Lower lobe of right lung (tissue), 2 donors: ENCODE measurements at regions not wholly inside any gene's neighbourhood (a gene's known extent, or its start where the extent isn't known, plus 50 kb on each side); places are given as distances from the start of the nearest gene placed in this dataset.
"Not testable (repeated sequence)": the region's sequence is repeated elsewhere in the genome, so short reads cannot be mapped to it uniquely, and the experiment has no call there.

Experiments used
- ATAC-seq, 2 donors: fragments of 200-7000 bp; cut with Tn5 transposase; one replicate each; pipeline ENCODE4 v1.9.1; 2020 to 2022; ENCODE audit warnings: mild to moderate bottlenecking in 2 of 2, moderate library complexity in 2 of 2
- DNase-seq: peaks from one replicate; pipeline ENCODE4 v3.0.0-alpha.2; 2020
- H3K27ac ChIP-seq: fragments of 200-600 bp; one replicate; pipeline ENCODE4 v1.8.0; 2022
- H3K27me3 ChIP-seq: fragments of 200-600 bp; one replicate; pipeline ENCODE4 v1.8.0; 2022; ENCODE audit warnings: low read depth
- H3K36me3 ChIP-seq: fragments of 200-600 bp; one replicate; pipeline ENCODE4 v1.8.0; 2022; ENCODE audit warnings: mild to moderate bottlenecking
- H3K4me1 ChIP-seq: fragments of 200-600 bp; one replicate; pipeline ENCODE4 v1.8.0; 2022
- H3K4me3 ChIP-seq: fragments of 200-600 bp; one replicate; pipeline ENCODE4 v1.8.0; 2022; ENCODE audit warnings: mild to moderate bottlenecking
- H3K9me3 ChIP-seq: fragments of 200-600 bp; one replicate; pipeline ENCODE4 v1.8.0; 2022
- CTCF ChIP-seq: fragments of 200-600 bp; IDR thresholded peaks from one replicate; pipeline ENCODE4 v1.8.0; 2022; ENCODE audit warnings: antibody characterized with exemption, mild to moderate bottlenecking
- intact Hi-C: fragments of 100-400 bp; cut with DNase I; formaldehyde crosslinking; loops from one replicate; pipeline ENCODE4 v1.11.0; 2022
- donor health status: DM: no; HTN: yes; CAD: no; lungs with severe emphysema.

DNA sequence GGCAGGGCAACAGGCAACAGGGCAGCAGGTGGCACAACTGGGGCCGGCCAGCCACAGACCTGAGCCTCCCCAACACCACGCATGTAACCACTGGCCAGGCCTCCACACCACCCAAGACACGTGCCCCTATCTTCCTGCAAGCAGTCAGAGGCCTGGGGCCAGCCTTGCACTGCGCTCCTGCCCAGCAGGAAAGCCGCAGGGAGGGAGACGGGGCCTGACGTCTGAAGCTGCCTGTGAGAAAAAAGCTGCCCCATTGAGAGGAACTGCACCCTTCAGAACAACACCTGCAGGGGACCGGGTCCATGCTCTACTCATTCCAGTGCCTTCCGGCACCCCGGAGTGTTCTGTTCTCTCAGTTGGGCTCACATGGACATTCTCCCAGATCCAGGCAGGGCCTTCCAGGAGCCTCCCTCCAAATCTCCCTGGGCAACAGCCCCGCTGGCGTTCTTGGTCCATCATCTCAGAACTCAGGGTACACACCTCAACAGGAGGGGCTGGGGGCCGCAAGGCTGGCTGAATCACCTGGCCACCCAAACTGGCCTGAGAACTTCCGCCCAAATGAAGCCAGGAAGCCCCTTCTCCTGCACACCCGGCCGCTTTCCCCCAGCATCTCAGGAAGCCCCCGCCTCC, 5403.6 kb upstream of the TPTE start:
- DNase-seq, intact Hi-C loops, H3K9me3 ChIP-seq, H3K4me1 ChIP-seq, H3K27me3 ChIP-seq, H3K27ac ChIP-seq, H3K4me3 ChIP-seq, ATAC-seq, H3K36me3 ChIP-seq: not testable (repeated sequence)

DNA sequence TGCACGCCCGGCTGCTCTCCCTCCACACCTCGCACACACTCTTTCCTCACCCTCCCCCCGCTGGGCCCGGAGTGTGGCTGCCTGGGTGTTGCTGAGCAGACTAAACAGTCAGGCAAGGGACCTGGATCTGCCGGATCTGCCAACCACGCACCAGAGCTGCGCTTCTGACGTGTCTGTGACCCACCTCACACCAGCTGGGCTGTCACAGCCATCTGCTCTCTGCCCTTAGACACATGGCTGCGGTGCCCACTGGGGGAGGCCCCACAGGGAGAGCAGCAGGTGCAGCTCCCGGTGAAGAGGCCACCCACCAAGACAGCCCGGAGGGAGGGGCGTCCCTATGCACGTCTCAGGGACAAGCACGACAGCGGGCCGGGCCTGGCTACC, 5403.1 kb upstream of the TPTE start:
- H3K9me3 ChIP-seq, ATAC-seq, H3K27ac ChIP-seq, H3K36me3 ChIP-seq, DNase-seq, H3K27me3 ChIP-seq, intact Hi-C loops, H3K4me1 ChIP-seq, H3K4me3 ChIP-seq: not testable (repeated sequence)

DNA sequence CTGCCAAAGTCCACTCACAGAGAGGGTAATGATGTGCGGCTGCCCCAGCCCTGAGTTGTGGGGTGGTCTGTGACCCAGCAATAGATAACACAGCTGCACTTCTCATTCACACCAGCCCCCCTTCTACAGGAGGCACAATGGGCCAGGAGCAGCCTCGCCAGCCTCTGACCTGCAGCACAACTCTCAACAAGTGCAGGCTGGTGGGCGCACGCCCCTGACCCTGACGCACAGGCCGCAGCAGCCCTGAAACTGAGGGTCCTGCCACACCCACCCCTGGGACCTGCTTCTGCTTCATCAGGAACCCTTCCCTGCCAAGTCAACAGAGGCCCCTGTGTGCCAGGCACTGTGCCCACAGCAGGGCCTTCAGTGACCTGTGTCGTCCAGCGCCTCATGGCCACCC, 5402.2 kb upstream of the TPTE start:
- H3K27me3 ChIP-seq, ATAC-seq, H3K4me3 ChIP-seq, H3K4me1 ChIP-seq, H3K27ac ChIP-seq, DNase-seq, H3K36me3 ChIP-seq, intact Hi-C loops, H3K9me3 ChIP-seq: not testable (repeated sequence)

- H3K36me3 ChIP-seq, H3K27me3 ChIP-seq, intact Hi-C loops, H3K4me3 ChIP-seq, H3K4me1 ChIP-seq, H3K9me3 ChIP-seq, DNase-seq: not testable (repeated sequence)
- peak overlapping the region; percentile 58 for H3K27ac ChIP-seq
- peak; percentile 1 to 14 for ATAC-seq
Measured at GRCh38 chr21:5121399-5121798, 5400.0 kb upstream of the TPTE start.

DNA sequence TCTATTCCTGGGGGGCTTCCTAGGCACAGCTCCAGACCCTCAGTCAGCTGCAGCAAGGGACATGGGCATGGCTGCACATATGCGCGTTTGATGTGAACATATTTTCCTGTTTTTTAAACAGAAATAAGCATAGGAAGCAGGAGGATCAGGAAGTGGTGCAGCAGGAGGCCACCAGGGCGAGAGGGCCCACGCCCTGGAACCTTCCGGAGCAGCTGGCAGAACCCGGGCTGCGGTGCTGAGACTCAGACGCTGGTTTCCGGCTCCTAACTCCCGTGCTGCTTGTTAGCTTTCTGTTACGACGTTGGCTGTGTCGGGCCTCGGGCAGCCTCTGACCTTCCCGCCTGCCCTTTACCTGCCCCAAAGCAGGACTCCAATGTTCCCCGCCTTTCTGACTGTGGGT, 5399.5 kb upstream of the TPTE start:
- DNase-seq, intact Hi-C loops, H3K9me3 ChIP-seq, H3K4me1 ChIP-seq, H3K27me3 ChIP-seq, H3K4me3 ChIP-seq, H3K36me3 ChIP-seq, H3K27ac ChIP-seq: not testable (repeated sequence)
- peak in 1 of 2 donors; percentile 32 for ATAC-seq

GRCh38 chr21:5123655-5124054, 5397.7 kb upstream of the TPTE start:
- H3K4me1 ChIP-seq, H3K9me3 ChIP-seq, H3K27ac ChIP-seq, H3K27me3 ChIP-seq, intact Hi-C loops, H3K4me3 ChIP-seq, H3K36me3 ChIP-seq: not testable (repeated sequence)
- peak; percentile 37 for TF ChIP-seq CTCF
- ATAC-seq = peak; percentile 75 to 83
- peak; percentile 88 for DNase-seq

DNA sequence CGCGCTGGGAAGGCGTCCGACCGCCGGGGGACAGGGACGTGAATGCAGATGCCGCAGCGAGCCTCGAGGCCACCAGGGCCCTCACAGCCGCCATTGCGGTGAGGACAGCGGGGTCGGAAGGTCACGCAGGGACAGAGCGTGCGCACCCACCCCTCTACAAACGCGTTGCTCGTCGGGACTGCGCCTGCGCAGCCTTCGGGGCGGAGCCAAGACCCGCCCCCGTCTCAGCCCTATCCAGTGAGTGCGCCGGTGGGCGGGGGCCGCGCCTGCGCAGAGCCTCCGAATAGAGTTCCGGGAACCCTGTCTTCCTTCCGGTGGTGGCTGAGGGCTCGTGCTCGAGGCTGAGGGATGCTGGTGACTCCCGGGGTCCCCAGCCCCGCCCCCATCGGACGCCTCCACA, 5393.1 kb upstream of the TPTE start:
- H3K9me3 ChIP-seq, intact Hi-C loops, H3K36me3 ChIP-seq, H3K27me3 ChIP-seq, H3K4me1 ChIP-seq: not testable (repeated sequence)
- Histone ChIP-seq H3K27ac (peak overlapping the region; percentile 62), H3K4me3 (peak overlapping the region; percentile 48)
- DNase-seq (peak; percentile 96), ATAC-seq (peak; percentile 90 to 96)

- H3K4me3 ChIP-seq, DNase-seq, H3K27me3 ChIP-seq, H3K36me3 ChIP-seq, H3K27ac ChIP-seq, ATAC-seq, H3K9me3 ChIP-seq, H3K4me1 ChIP-seq, intact Hi-C loops: not testable (repeated sequence)
Measured at GRCh38 chr21:5133824-5134223, 5387.6 kb upstream of the TPTE start.

DNA sequence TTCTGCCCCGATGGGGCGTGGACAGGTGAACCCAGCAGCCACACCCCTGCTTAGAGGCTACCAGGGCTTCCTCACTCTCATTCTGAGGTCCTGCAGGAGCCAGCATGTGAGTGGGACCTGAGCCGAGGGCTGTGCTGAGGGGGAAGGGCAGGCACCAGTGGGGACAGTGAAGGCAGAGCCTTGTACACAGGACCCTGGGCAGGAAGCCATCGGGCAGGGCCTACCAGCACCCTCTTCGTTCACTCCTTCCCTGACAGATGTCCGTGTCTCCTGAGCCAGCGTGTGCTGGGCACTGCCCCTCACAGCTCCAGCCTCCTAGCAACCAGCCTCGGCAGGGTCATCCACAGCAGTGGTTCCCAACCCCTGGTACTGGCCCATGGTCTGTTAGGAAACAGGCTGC, 5385.0 kb upstream of the TPTE start:
- H3K27me3 ChIP-seq, H3K36me3 ChIP-seq, intact Hi-C loops, DNase-seq, H3K4me3 ChIP-seq, H3K27ac ChIP-seq, ATAC-seq, H3K9me3 ChIP-seq, H3K4me1 ChIP-seq: not testable (repeated sequence)

GRCh38 chr21:5137006-5137405, 5384.4 kb upstream of the TPTE start:
- H3K27ac ChIP-seq, intact Hi-C loops, H3K9me3 ChIP-seq, H3K27me3 ChIP-seq, DNase-seq, H3K4me1 ChIP-seq, H3K36me3 ChIP-seq, ATAC-seq, H3K4me3 ChIP-seq: not testable (repeated sequence)

- H3K9me3 ChIP-seq, H3K4me3 ChIP-seq, H3K27me3 ChIP-seq, H3K4me1 ChIP-seq, H3K27ac ChIP-seq, ATAC-seq, DNase-seq, H3K36me3 ChIP-seq, intact Hi-C loops: not testable (repeated sequence)
Measured at GRCh38 chr21:5138687-5139086, 5382.7 kb upstream of the TPTE start.

- H3K27me3 ChIP-seq, intact Hi-C loops, H3K27ac ChIP-seq, DNase-seq, H3K4me1 ChIP-seq, H3K9me3 ChIP-seq, ATAC-seq, H3K36me3 ChIP-seq, H3K4me3 ChIP-seq: not testable (repeated sequence)
Measured at GRCh38 chr21:5139528-5139927, 5381.9 kb upstream of the TPTE start.

DNA sequence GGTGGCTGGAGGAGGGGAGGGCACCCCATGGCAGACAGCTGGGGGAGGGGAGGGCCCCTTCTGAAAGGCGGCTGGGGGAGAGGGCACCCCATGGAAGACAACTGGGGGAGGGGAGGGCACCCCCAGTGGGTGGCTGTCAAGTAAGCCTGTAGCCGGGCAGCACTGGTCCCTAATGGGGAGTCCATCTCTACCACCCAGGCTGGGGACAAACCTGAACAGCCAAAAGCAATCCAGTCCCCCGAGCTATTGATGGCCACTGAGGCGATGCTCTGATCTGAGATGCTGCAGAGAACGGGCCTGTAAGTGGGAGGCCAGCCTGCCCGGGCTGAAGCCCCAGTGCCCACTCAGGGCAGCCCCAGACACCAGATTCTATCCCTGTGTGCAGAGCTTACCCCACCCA, 5378.4 kb upstream of the TPTE start:
- intact Hi-C loops, ATAC-seq, H3K36me3 ChIP-seq, H3K4me1 ChIP-seq, DNase-seq, H3K27me3 ChIP-seq, H3K27ac ChIP-seq, H3K9me3 ChIP-seq, H3K4me3 ChIP-seq: not testable (repeated sequence)

DNA sequence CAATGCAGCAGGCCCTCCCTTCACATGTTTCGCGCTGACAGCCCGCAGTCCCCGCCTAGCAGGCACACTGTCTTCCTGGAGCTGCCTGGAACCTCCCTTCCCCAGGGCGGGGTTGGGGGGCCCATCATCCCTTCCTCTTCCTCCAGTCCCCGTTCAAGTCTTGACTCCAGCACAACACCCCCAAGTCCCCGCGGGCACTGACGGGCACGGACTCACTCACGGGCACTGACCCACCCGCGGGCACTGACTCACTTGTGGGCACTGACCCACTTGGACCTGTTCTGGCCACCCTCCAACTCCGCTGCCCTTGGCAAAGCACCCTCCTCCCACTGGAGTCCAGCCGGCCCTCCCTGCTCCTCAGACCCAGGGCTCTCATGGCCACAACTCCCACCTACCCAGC, 5376.7 kb upstream of the TPTE start:
- H3K4me1 ChIP-seq, H3K27ac ChIP-seq, ATAC-seq, intact Hi-C loops, H3K4me3 ChIP-seq, H3K36me3 ChIP-seq, H3K27me3 ChIP-seq, H3K9me3 ChIP-seq, DNase-seq: not testable (repeated sequence)
